Muscle of back (tissue), 3 donors: ENCODE measurements at regions not wholly inside any gene's neighbourhood (a gene's known extent, or its start where the extent isn't known, plus 50 kb on each side); places are given as distances from the start of the nearest gene placed in this dataset.

Experiments used
- DNase-seq, 3 donors: peaks; one replicate each; pipeline versions ENCODE4 v3.0.0 to v3.0.0-alpha.2; 2013

DNA sequence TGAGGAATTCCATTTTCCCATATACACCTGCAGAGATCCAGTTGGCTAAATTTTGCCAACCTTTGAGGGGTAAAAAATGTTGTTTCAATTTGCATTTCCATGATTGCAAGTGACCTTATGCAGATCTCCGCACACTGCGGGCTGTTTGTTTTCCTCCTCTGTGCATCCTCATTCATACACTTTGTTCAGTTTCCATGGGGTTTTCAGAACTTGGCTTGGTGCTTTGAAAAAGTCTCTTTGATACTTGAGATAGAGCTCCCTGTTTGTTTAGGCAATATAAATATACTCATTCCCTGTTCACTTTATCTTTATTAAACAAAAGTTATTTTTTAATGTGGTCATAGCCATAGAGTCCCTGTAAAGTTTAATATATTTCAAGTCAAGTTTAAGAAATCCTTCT is 353.1 kb downstream of the CMPK2 start:
- DNase-seq, result no peak

GRCh38 chr2:6516674-6517073 is 349.0 kb downstream of the CMPK2 start:
- no peak for DNase-seq

DNA sequence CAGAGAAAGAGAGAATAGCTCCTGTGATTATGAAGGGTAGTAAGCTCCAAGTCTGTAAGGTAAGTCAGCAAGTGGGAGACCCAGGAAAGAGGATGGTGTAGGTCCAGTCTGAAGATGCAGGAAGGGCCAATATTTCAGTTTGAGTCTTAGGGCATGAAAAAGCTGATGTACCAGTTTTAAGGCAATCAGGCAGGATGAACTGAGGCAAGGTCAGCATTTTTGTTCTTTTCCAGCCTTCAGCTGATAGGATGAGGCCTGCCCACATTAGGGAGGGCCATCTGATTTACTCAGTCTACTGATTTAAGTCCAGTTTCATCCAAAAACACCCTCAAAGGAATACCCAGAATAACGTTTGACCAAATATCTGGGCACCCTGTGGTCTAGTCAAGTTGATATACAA is 347.3 kb downstream of the CMPK2 start:
- DNase-seq, result no peak

DNA sequence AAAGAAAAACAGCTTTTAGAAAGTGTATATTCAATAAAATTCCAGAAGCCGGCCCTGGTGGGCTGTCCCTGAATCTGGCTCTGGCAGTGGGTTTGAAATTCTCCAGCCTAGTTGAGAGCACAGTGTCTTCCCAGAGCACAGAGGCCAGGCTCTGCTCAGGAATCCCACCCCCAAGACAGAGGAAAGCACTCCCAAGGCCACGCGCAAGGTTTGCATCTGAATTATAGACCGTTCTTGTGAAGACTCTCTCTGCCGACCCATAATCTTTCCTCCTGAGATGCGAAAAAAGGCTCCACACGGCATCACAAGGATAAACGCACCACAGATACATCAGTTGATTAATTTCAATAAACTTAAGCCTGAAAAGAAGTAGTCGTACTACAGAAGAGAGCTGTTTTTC is 342.2 kb downstream of the CMPK2 start:
- no peak for DNase-seq

DNA sequence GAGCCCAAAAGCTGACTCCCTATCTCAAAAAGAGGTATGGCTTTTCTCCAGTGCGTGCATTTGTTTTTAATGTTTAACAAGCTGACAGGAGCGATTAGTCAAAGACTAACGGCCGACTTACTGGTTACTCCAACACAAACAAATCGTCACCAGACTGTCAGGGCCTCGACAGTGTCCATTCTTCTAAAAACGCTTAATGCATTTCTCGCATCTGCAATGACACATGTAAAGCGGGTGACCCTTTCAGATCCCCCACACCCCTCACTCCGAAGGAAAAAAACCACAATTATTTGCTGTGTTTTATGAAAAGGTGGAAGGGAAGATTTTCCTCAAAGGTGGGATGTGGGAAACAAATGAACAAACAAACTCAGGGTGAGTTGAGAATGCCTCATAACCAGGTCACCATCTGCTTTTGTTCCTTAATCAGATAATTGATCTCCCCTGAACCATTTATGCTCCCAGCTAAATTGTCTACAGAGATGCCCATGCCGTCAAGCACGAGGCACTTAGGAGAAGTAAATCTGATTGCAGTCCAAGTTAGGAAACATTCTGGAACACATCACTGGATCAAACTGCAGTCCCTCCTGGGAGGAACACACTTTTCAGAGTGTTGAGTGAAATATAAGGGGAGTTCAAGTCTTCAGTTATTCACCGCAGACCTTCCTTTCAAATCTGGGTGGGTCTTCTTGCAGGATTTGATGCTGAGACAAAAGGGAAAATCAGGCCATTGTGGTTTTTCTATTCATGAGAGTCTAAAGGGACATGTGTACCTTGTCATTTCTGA is 340.8 kb downstream of the CMPK2 start:
- no peak for DNase-seq

DNA sequence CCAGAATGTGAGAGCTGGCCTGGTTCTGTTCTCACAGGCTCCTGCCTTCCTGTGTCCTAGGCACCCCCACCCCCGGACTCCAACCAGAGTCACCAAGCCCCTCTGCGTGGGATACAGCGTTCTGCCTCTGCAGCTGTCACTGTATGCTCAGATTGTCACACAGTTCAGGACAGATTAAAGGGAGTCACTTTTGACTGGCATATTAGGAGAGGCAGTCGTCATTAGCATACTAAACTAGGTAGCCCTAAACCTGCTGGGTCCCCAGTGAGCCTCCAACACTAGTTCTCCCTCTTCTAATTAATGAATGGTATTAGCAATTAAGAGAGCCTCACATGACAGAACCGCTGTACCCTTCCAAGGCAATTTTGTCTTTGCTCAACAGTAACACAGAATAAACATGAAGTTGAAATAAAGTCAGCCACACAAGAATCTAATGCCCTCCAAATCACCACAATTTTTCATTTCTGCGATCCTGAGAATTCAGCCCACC is 340.2 kb downstream of the CMPK2 start:
- DNase-seq, result no peak

DNA sequence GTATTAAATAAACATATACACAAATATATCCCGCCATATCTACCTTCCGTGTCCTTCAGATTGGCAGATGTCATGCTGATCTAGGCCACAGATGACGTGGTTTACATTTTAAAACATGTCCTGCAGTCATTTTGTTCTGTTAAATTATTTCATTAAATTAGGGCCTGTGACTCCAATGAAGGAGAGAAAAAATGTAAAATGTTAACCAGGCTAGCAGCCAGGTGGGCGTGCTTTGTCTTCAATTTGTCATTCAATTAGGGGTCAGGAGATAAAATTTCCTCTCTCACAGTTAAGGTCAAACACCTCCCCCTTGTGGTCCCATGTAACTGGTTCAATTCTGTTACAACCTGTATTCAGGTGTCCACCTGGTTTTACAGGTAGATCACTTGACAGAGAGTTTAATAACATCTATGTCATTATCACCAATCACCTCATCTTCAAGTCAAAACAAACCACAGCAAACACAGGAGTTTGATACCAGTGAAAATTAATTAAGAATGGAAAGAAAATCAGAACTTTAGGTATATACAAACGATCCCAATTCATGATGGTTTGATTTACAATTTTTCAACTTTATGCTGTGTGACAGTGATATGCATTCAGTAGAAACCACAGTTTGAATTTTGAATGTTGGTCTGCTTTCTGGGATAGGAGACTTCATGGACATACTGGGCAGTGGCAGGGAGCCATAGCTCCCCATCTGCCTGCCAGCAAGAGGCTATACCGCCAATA is 339.4 kb downstream of the CMPK2 start:
- no peak for DNase-seq

DNA sequence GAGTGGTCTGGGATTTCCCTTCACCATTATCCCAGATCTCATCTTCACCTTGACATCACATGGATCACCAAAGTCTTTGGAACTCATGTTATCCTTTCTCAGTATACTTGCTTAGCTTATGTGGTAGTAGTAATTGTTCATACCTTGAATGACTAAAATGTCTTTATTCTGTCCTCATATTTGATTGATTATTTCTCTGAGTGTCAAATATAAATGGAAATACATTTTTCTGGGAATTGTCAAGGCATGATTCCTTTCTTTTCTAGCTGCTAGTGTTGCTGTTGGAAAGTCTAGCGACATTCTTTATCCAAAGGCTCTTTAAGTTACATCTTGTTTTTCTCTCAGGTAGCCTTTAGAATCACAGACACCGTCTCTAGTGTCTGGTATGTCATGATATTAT is 334.4 kb downstream of the CMPK2 start:
- no peak for DNase-seq

DNA sequence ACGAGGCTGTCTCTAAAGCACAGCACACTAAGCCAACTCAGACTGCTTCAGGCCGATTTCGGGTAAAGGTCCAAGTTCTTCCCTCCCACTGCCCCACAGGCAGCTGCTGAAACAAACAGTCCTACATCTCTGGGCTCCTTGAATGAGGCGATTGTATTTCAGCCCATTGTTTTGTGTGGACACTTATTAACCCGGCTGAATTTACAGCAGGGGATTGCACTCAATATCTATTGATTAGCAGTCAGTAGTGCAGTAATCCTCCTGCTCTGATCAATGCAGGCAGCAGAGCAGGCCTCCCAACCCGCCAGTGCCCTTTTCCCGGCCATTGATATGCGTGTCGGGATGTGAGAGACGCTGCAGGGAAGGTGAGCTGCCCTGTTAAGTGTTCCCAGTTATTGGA is 330.1 kb downstream of the CMPK2 start:
- DNase-seq, result no peak

DNA sequence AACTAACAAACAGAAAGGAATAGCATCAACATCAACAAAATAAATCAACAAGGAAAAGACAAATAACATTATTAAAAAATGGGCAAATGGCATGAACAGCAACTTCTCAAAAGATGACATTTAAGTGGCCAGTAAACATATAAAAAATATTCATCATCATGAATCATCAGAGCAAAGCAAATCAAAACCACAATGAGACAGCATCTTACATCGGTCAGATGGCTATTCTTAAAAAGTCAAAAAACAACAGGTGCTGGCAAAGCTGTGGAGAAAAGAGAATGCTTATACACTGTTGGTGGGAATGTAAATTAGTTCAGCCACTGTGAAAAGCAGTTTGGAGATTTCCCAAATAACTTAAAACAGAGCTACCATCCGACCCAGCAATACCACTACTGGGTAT is 327.1 kb downstream of the CMPK2 start:
- no peak for DNase-seq

DNA sequence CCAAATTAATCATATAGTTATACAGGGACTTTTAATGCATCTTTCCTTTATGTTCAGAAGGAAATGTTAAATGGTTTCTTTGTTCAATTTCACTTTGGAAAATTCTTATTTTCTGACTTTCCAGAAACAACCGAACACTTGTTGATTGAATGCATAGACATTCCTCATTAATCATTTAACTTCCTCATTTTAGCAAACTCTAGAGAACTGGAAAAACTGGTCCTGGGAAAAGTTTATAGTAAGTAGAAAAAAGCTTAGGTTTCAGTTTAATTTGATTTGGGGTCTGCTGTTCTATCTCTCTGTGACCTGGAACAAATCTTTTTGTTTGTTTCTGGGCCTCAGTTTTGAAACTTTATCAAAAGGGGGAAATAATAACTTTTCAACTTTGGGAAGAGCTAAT is 320.4 kb downstream of the CMPK2 start:
- DNase-seq, result no peak

- no peak for DNase-seq
Measured at GRCh38 chr2:6545795-6546194, 319.9 kb downstream of the CMPK2 start.

- DNase-seq, result no peak
Measured at GRCh38 chr2:6554466-6554865, 311.2 kb downstream of the CMPK2 start.

- peak in 1 of 3 donors; percentile 28 for DNase-seq
Measured at GRCh38 chr2:6556755-6557154, 309.0 kb downstream of the CMPK2 start.

- DNase-seq, result no peak
Measured at GRCh38 chr2:6557737-6558136, 308.0 kb downstream of the CMPK2 start.

- no peak for DNase-seq
Measured at GRCh38 chr2:6562771-6563170, 302.9 kb downstream of the CMPK2 start.

DNA sequence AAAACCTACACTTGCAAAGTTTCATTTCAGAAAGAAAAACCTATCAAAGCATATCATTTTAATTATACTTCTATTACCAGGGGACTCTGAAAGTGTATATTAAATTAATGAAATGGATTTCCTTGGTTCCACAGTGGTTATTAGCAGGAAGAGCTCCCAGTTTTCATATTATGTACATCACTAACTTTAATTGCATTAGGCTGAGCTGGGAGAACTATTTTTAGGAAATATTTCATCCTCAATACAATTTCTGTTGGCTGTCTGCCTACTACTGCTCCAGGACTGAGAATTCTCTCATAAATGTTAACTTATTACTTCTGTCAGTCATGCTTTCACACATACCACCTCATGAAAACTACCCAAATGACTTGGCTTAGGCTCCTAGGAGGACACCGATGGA is 301.4 kb downstream of the CMPK2 start:
- peak in 1 of 3 donors; percentile 6 for DNase-seq

GRCh38 chr2:6574121-6574520 is 291.6 kb downstream of the CMPK2 start:
- DNase-seq, result peak in 1 of 3 donors; percentile 45

GRCh38 chr2:6576302-6576701 is 289.4 kb downstream of the CMPK2 start:
- peak in 1 of 3 donors; percentile 43 for DNase-seq

- no peak for DNase-seq
Measured at GRCh38 chr2:6577960-6578359, 287.7 kb downstream of the CMPK2 start.

DNA sequence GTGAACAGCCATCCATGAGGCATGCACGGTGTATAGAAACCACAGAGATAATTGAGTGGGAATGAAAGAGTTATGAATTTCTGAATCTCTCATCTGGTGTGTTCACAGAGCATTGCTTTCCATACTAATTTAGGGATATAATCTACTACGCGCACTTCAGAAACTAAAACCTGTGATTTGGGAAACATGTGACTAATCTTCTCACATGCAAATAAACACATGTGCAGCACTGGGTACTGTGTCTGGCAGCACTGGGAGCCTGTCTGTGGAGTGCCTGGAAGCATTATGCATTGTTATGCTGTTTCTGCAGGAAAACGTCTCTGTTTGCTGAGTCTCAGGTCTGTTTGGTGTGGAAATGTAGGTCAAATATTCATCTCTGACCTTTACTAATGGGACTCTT is 287.3 kb downstream of the CMPK2 start:
- DNase-seq, result no peak

DNA sequence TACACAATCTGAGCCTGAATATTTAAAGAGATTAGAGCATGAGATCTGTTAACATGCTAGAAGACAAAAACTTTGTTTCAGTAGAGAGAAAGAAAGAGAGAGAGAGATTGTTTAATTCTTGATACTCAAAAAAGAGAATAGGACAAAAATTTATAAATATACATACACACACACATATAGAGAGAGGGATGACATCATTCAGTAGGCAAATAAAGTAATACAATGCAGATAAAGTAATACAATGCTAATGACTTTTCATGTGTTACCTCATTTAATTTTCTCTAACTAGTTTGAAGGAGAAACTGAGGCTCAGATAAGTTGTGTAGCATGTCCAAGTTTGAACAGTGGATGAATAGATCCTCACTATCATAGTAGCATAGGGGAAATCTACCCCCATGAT is 286.4 kb downstream of the CMPK2 start:
- no peak for DNase-seq

GRCh38 chr2:6580982-6581381 is 284.7 kb downstream of the CMPK2 start:
- DNase-seq, result peak in 1 of 3 donors; percentile 29
